NCI-H526 treated with DMSO at 0.1 percent for 48 hours (cell line): ENCODE measurements at regions not wholly inside any gene's neighbourhood (a gene's known extent, or its start where the extent isn't known, plus 50 kb on each side); places are given as distances from the start of the nearest gene placed in this dataset.
A peak's percentile ranks its signal among the peaks of the same experiment; 100 is the strongest.
"Not testable (repeated sequence)": the region's sequence is repeated elsewhere in the genome, so short reads cannot be mapped to it uniquely, and the experiment has no call there.

Experiments used
- DNase-seq: peaks from one replicate; lab custom pipeline; 2025; lab: John Stamatoyannopoulos, UW

- peak; percentile 78 for DNase-seq
Measured at GRCh38 chr1:189530162-189530561, 947.5 kb downstream of the BRINP3 start.

- no peak for DNase-seq
Measured at GRCh38 chr1:189538271-189538670, 939.4 kb downstream of the BRINP3 start.

- DNase-seq, result no peak
Measured at GRCh38 chr1:189550498-189550897, 927.2 kb downstream of the BRINP3 start.

- DNase-seq, result no peak
Measured at GRCh38 chr1:189563784-189564183, 913.9 kb downstream of the BRINP3 start.

GRCh38 chr1:189567890-189568289 is 909.8 kb downstream of the BRINP3 start:
- DNase-seq, result no peak

GRCh38 chr1:189596197-189596596 is 881.5 kb downstream of the BRINP3 start:
- DNase-seq, result no peak

DNA sequence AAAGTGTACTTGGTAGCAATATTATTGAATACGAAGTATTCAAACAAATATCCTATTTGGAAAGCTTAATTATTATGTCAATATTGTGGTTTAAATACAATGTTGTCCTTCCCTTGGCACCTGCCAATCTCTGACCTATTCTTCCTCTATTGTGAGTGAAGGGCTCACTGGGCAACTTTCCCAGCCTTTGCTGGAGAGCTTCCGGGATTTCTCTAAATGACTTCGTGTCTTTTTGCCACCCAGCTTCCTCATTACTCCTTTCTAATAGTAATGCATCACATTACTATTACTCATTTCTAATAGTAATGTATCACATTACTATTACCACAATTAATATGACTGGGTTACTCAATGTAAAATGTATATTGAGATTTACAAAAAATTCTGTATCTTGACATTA is 880.6 kb downstream of the BRINP3 start:
- DNase-seq, result no peak

DNA sequence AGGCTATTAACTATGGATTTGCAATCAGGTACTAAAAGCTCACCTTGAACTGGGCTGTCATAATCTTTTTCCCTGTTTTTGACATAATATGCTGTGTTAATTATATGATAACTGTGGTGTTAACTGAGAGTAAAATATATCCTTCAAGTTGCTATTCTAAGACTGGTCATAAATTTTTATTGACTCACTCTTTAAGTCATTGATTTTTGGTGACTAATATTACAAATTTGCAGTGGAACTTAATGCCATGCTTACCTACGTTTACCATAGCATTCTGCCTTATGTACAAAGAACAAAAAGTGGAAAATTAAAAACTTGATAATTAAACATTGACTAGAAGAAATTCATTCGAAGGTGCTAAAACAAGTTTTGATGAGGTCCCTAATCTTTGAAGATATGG is 872.4 kb downstream of the BRINP3 start:
- DNase-seq, result no peak

DNA sequence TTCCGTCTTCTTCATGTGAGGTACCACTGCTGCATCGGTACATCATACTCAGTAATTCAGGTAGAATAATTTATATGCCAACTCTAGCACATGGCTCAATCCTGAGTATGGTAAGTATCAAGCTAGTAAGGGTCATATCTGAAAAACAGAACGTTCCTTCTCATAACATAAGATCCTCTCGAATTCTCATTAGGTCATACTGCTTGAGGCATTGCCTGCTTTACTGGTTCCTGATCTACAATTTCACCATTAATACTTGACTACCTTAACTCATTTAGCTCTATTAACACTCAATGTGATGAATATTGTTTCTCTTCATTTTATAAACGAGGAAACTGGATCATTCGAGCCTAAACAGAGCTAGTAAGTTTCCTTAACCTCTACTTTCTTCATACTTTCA is 871.6 kb downstream of the BRINP3 start:
- no peak for DNase-seq

DNA sequence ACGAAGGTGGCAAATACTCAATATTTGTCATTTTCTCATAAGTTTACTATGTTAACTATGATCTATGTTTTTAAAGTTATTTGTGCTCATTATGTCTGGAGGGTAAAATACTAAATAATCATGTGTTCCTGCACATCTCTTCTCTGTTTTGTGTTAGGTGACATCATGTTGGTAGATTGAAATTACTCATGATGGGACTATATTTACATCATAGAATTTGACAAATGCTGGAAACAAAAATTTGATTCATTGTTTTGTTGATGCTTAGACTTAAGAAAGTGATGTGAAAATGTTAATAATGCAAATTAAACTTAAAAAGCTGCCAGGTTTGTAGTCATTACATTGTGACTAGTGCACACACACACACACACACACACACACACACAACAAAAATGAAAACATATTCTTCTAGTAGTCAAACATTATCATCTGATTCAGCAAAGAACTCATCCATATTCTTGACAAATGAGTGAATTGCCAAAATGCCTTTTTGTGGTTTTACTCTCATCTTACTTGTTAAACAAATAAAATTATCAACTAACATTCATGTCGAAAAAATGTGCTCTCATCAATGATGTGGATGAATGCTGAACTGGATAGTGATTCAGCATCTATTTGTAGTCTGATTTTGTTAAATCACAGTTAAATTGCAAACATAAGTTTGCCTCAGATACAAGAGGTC is 870.7 kb downstream of the BRINP3 start:
- DNase-seq, result no peak

DNA sequence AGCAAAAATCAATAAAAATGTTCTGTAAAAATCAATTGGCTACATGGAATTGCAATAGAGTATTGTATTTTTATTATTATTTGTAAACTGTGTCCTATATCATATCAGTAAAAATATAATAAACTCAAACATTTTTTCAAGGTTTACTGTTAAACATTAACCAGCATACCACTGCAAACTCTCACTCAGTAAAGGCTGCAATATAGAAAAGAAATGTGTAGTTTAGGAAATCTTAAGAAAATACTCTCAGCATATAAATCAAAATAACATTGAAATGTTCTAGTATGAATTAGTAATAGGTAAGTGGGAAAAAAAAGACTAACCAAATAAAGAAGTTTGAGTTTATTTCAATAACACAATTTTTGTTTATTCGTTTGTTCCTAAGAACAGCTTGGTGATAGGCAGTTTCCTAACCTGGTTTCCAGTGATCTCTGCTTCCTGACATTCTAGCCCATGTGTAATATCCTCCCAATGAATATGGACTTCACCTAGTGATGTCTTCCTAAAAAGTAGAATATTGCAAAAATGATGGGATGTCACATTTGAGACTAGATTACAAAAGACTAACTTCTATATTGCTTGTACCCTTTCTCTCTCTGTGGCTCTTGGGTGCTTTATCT is 870.1 kb downstream of the BRINP3 start:
- DNase-seq, result no peak

- DNase-seq, result no peak
Measured at GRCh38 chr1:189609167-189609566, 868.5 kb downstream of the BRINP3 start.

GRCh38 chr1:189616893-189617292 is 860.8 kb downstream of the BRINP3 start:
- DNase-seq, result no peak

GRCh38 chr1:189619682-189620332 is 857.9 kb downstream of the BRINP3 start:
- DNase-seq, result no peak

DNA sequence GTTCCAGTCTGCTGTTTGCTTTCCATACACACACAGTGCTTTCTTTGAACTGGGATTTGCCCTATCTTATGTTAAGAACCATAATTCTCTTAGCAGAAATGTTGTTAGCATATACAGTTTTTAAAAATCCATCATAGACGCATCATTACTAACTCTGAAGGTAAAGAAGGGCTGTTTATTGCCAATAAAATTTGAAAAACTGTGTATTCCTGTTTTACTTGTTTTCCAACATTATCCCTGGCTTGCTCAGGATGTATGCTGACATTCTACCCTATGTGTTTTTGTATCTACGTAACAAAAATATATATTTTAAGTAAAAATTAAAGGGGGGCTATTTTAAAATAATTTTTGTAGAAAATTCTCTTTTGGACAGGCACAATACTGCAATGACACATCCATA is 857.2 kb downstream of the BRINP3 start:
- no peak for DNase-seq

- no peak for DNase-seq
Measured at GRCh38 chr1:189623336-189623735, 854.3 kb downstream of the BRINP3 start.

DNA sequence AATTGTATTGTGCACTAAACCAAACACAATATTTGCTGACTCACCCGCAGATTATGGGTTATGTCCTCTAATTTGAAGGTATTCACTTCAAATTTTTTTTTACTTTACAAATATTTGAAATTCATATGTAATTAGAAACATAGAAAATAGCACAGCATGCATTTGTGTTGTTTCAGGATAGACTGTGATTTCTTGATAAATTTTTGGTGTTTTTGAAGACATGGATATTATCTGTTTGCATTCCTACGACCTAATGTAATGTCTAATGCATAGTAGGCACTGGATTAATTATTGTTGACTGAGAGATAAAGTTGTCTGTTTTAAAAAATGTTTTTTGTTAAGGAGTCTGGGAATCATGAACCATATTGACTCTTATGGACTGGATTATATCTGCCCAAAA is 850.2 kb downstream of the BRINP3 start:
- DNase-seq, result no peak

DNA sequence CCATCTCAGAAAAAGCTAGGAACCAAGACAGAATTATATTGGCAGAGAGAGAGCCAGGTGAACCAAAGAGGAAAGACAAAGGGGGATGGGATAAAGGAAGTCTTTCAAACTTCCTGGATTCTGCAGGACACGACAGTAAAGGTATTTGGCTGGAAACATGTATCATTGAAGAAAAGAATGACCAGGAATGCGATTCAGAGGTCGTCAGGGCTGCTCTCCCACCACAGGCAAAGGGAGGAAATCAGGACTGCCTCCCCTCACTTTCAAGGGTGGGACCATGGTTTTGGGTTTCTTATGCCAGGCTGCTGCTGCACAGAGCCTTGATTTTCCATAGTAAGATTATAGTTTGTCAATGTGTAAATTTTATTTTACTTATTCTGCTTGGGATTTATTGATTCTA is 848.8 kb downstream of the BRINP3 start:
- DNase-seq, result no peak

- no peak for DNase-seq
Measured at GRCh38 chr1:189633658-189634057, 844.0 kb downstream of the BRINP3 start.

GRCh38 chr1:189637041-189637440 is 840.6 kb downstream of the BRINP3 start:
- no peak for DNase-seq

DNA sequence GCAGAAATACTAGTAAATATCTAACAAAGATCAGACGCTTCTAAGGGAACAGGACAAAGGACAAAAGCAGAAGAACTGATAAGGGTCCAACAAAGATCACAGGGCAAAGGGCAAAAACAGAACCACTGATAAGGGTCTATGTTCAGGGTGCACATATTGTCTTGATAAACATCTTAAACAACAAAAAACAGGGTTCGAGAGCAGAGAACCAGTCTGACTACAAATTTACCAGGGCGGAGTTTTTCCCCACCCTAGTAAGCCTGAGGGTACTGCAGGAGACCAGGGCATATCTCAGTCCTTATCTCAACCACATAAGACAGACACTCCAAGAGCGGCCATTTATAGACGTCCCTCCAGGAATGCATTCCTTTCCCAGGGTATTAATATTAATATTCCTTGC is 833.5 kb downstream of the BRINP3 start:
- DNase-seq, result not testable (repeated sequence)

DNA sequence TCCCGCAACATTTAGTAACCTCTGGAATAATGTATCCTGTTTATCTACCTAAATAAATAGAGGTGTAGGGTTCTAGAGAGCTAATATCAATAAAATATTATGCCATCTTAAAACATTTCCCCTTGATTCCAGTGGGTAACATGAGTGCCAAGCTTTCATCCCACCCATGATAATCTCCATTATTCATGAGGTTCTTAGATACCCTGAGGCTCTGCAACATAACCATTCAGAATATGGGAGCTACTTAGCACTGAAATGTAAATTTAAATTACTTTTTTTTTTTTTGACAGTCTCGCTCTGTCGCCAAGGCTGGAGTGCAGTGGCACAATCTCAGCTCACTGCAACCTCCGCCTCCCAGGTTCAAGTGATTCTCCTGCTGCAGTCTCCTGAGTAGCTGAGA is 832.7 kb downstream of the BRINP3 start:
- DNase-seq, result no peak

GRCh38 chr1:189646066-189646465 is 831.6 kb downstream of the BRINP3 start:
- DNase-seq, result no peak

- DNase-seq, result no peak
Measured at GRCh38 chr1:189654906-189655305, 822.8 kb downstream of the BRINP3 start.
